HepG2 (cell line): ENCODE measurements at regions not wholly inside any gene's neighbourhood (a gene's known extent, or its start where the extent isn't known, plus 50 kb on each side); places are given as distances from the start of the nearest gene placed in this dataset.

Experiments
- ATAC-seq: fragments of 200-7000 bp; cut with Tn5 transposase; 3 replicates; pipeline ENCODE4 v1.9.1; 2020; ENCODE audit warnings: mild to moderate bottlenecking, moderate library complexity
- BruUV-seq: library from RNA; stranded (reverse); fragments of 400-500 nt; replicated peaks from 2 replicates; lab custom pipeline; 2021; lab: Mats Ljungman, UMichigan
- CTCF ChIA-PET: fragments of 300-600 bp; formaldehyde crosslinking; extraction: SDS; loops from one replicate; lab custom pipeline; 2021; ENCODE audit warnings: low total read pairs, inconsistent platforms, low intra/inter-chr PET ratio; lab: Yijun Ruan, JAX
- POLR2A ChIA-PET: fragments of 350-600 bp; sonication (Branson Sonifier 250); formaldehyde crosslinking; loops from one replicate; lab custom pipeline; 2020; ENCODE audit warnings: antibody characterized with exemption, inconsistent platforms; lab: Yijun Ruan, JAX
- DNase-seq: peaks from one replicate; pipeline ENCODE4 v3.0.0-alpha.2; 2015; ENCODE audit warnings: low spot score
- FAIRE-seq: peaks from 3 replicates; lab custom pipeline; 2011; peaks lifted over from hg19 to GRCh38; lab: Jason Lieb, UNC
- H2AFZ ChIP-seq: one replicate; pipeline ENCODE4 v1.6.1; 2011; ENCODE audit warnings: low read length, inconsistent platforms
- H3K27ac ChIP-seq: fragments of 300-600 bp; 3 replicates; pipeline ENCODE4 v1.8.0; 2011; ENCODE audit warnings: mixed run types, mild to moderate bottlenecking, mixed read lengths, low read length, inconsistent platforms; ENCODE audit not compliant: insufficient read depth; ENCODE audit errors: extremely low read length
- H3K27me3 ChIP-seq, 2 experiments: fragments of 200-600 bp in 1 of 2; 2 replicates in 1 of 2; 3 replicates in 1 of 2; pipeline versions ENCODE4 v1.6.0 to v1.8.0; 2011; ENCODE audit warnings: low read length in 2 of 2, mild to moderate bottlenecking in 2 of 2, moderate library complexity in 2 of 2, inconsistent platforms in 1 of 2; ENCODE audit not compliant: insufficient read depth in 2 of 2, control insufficient read depth in 1 of 2
- H3K36me3 ChIP-seq, 2 experiments: fragments of 200-600 bp in 1 of 2; replicated peaks in 1 of 2; 2 replicates in 1 of 2; 3 replicates in 1 of 2; pipeline versions ENCODE4 v1.5.1 to v1.8.0; 2011; ENCODE audit warnings: low read length in 2 of 2, inconsistent platforms in 1 of 2; ENCODE audit not compliant: insufficient read depth in 2 of 2, control insufficient read depth in 1 of 2
- H3K4me1 ChIP-seq: 2 replicates; pipeline ENCODE4 v1.5.1; 2012; ENCODE audit warnings: low read length, inconsistent platforms; ENCODE audit not compliant: insufficient read depth
- H3K4me2 ChIP-seq: 2 replicates; pipeline ENCODE4 v1.6.0; 2011; ENCODE audit warnings: low read depth, low read length, inconsistent platforms
- H3K4me3 ChIP-seq, 3 experiments: fragments of 200-600 bp in 1 of 3; sonication (generic), shearing (Covaris generic) in 1 of 3; replicated peaks in 1 of 3; 2 replicates each; pipeline ENCODE4 v1.5.1; 2011 to 2016; ENCODE audit warnings: low read length in 3 of 3, inconsistent platforms in 2 of 3, low read depth in 2 of 3, mild to moderate bottlenecking in 2 of 3, control low read depth in 1 of 3, mixed read lengths in 1 of 3; ENCODE audit not compliant: insufficient read depth in 1 of 3
- H3K79me2 ChIP-seq: one replicate; pipeline ENCODE4 v1.6.1; 2011; ENCODE audit warnings: low read length, inconsistent platforms; ENCODE audit not compliant: insufficient read depth
- H3K9ac ChIP-seq: 2 replicates; pipeline ENCODE4 v1.6.0; 2011; ENCODE audit warnings: mild to moderate bottlenecking, low read depth, low read length, inconsistent platforms; ENCODE audit not compliant: insufficient read depth
- H3K9me3 ChIP-seq: 2 replicates; pipeline ENCODE4 v1.5.1; 2012; ENCODE audit warnings: mild to moderate bottlenecking, low read length
- H4K20me1 ChIP-seq: 2 replicates; pipeline ENCODE4 v1.6.0; 2011; ENCODE audit warnings: inconsistent platforms, mild to moderate bottlenecking, low read length, moderate library complexity; ENCODE audit not compliant: insufficient read depth
- MAF1 ChIP-seq: sonication (generic); formaldehyde crosslinking; IDR thresholded peaks from 2 replicates; pipeline ENCODE4 v1.5.0; 2020; ENCODE audit warnings: missing genetic modification reagents, borderline replicate concordance
- ZNF264 ChIP-seq: sonication (generic); formaldehyde crosslinking; IDR thresholded peaks from 2 replicates; pipeline ENCODE4 v1.4.0; 2020; ENCODE audit warnings: missing genetic modification reagents
- ZNF513 ChIP-seq: sonication (generic); formaldehyde crosslinking; conservative IDR thresholded peaks from 2 replicates; pipeline ENCODE4 v1.5.0; 2020; ENCODE audit warnings: missing genetic modification reagents
- ZNF646 ChIP-seq: sonication (generic); formaldehyde crosslinking; IDR thresholded peaks from 2 replicates; pipeline ENCODE4 v1.9.0; 2021; ENCODE audit warnings: mild to moderate bottlenecking, missing genetic modification reagents
- ZNF878 ChIP-seq: sonication (generic); formaldehyde crosslinking; IDR thresholded peaks from 2 replicates; pipeline ENCODE4 v1.8.1; 2023; ENCODE audit warnings: mild to moderate bottlenecking, missing genetic modification reagents, moderate library complexity
- WGBS: methylation state at CpG from one replicate; pipeline ENCODE4 v1.1.6; 2017; ENCODE audit warnings: low lambda C conversion rate; 5-methylcytosine and 5-hydroxymethylcytosine counted together
- in situ Hi-C: cut with HindIII; loops from 2 replicates; pipeline ENCODE4 v1.10.0; 2017; ENCODE audit warnings: low pct_unique_long_range_greater_than_20kb; ENCODE audit not compliant: extremely low pct_ligation_motif_present
- intact Hi-C: fragments of 100-400 bp; cut with micrococcal nuclease; formaldehyde crosslinking; loops from one replicate; pipeline ENCODE4 v1.10.0; 2022; ENCODE audit not compliant: unreplicated experiment

GRCh38 chr16:10232757-10233156, 50.5 kb upstream of the GRIN2A start:
- no peak overlapping the region for H3K4me2 ChIP-seq
- no peak overlapping the region for H3K9ac ChIP-seq
- ATAC-seq = no peak
- H3K36me3 ChIP-seq = no peaks in the 10 kb centered on the region
- ChIA-PET CTCF (no interaction called here), POLR2A (no interaction called here)
- peaks cover 12% of the 10 kb centered on the region; the same call in 1 of the 2 replicates for H3K4me1 ChIP-seq
- 15% methylated on average over 1 of the region's 1 CpG for WGBS
- H2AFZ ChIP-seq = no peak overlapping the region
- no peak for DNase-seq
- H3K4me3 ChIP-seq = no peak overlapping the region
- H3K9me3 ChIP-seq = peaks cover 6% of the 10 kb centered on the region
- in situ Hi-C loops = no loop called here
- no peak overlapping the region for H3K27ac ChIP-seq
- intact Hi-C loops = no loop called here
- peaks cover 1 to 15% of the 10 kb centered on the region in 2 experiments; a peak in 3 of 5 replicates for H3K27me3 ChIP-seq
- no peaks in the 10 kb centered on the region for H4K20me1 ChIP-seq
- TF ChIP-seq ZNF646 (no peak), ZNF878 (no peak), ZNF264 (CRISPR knock-in tag) (peak; percentile 100), ZNF513 (CRISPR knock-in tag) (no peak), MAF1 (CRISPR knock-in tag) (no peak)
- no TSS peak for BruUV-seq
- no peak for FAIRE-seq
- H3K79me2 ChIP-seq = no peaks in the 10 kb centered on the region
